Hematopoietic multipotent progenitor cell (in vitro differentiated cells): ENCODE measurements at regions not wholly inside any gene's neighbourhood (a gene's known extent, or its start where the extent isn't known, plus 50 kb on each side); places are given as distances from the start of the nearest gene placed in this dataset. TPM values are rescaled to one million over a fixed set of nuclear protein-coding genes. Genes with fewer than 3 reads are reported as not detected.

Source experiments
- DNase-seq, 3 donors: peaks; one replicate each; pipeline ENCODE4 v3.0.0-alpha.2; 2011 to 2015; ENCODE audit warnings: low read depth in 2 of 3, low spot score in 2 of 3
- small RNA-seq: library from RNA; depleted of rRNA; stranded (forward); fragments of <200 nt; gene quantifications from one replicate; pipeline ENCODE3, GENCODE V24; 2012

- no peak for DNase-seq
These were observed 63.9 kb upstream of the GHITM start for GRCh38 chr10:84075226-84076046.

- no peak for DNase-seq
These were observed 63.3 kb upstream of the GHITM start for GRCh38 chr10:84076047-84076388.

GRCh38 chr10:84076540-84077195 is 62.6 kb upstream of the GHITM start:
- DNase-seq = no peak

GRCh38 chr10:84077768-84078167 is 61.5 kb upstream of the GHITM start:
- no peak for DNase-seq

- DNase-seq = no peak
These were observed 60.5 kb upstream of the GHITM start for GRCh38 chr10:84078771-84079170.

GRCh38 chr10:84084342-84084741 is 55.0 kb upstream of the GHITM start:
- DNase-seq = no peak

- DNase-seq = no peak
These were observed 52.1 kb upstream of the GHITM start for GRCh38 chr10:84087202-84087601.

GRCh38 chr10:84088626-84089025 is 50.7 kb upstream of the GHITM start:
- no peak for DNase-seq

- no peak for DNase-seq
These were observed 50.1 kb upstream of the GHITM start for GRCh38 chr10:84089162-84089561.

Small RNA genes in the stretch of these regions (small RNA-seq; reads per million reads assigned to genes)
- gene RNU1-65P = not detected
- not detected for gene RNU6-129P
- not detected for gene RNU6-478P
